Right hindlimb (tissue), 1 donor: ENCODE measurements at regions not wholly inside any gene's neighbourhood (a gene's known extent, or its start where the extent isn't known, plus 50 kb on each side); places are given as distances from the start of the nearest gene placed in this dataset.
A peak's percentile ranks its signal among the peaks of the same experiment; 100 is the strongest.
"Not testable (repeated sequence)": the region's sequence is repeated elsewhere in the genome, so short reads cannot be mapped to it uniquely, and the experiment has no call there.

Source experiments
- DNase-seq: peaks from one replicate; pipeline ENCODE4 v3.0.0-alpha.2; 2018

DNA sequence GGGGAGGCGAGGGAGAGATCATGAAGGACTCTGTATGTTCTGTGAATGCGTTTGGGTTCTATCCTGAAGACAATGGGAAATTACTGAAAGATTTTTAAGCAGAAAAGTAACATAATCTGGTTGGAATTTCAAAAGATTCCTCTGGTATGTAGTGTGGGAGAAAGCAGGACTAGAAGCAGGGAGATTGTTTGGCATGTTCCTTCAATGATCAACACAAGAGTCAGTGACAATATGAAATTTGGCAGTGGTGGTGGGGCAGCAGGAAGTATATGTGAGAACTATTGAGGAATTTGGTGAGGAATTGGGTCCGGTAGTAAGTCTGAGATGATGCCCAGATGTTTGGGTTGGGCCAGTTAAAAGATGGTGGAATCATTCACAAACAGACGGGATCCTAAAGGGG lies 348.7 kb downstream of the CD83 start:
- DNase-seq: no peak

DNA sequence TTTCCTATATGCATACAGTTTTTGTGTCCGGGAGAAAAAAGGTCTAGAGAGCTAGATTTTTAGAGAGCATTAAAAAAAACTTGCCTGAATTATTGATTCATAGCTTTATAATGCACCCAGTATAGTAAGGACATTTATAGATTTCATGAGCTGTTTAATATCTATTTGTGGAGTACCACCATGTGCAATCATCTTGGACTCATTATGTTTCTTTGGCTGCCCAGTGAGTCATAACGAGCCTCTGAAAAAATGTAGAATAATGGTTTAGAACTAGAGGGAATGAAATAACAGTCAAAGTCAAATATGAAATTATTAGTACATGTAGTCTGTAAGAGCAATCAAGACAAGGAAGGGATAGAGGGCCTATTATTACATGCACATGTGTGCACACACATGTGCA lies 350.0 kb downstream of the CD83 start:
- DNase-seq: no peak

DNA sequence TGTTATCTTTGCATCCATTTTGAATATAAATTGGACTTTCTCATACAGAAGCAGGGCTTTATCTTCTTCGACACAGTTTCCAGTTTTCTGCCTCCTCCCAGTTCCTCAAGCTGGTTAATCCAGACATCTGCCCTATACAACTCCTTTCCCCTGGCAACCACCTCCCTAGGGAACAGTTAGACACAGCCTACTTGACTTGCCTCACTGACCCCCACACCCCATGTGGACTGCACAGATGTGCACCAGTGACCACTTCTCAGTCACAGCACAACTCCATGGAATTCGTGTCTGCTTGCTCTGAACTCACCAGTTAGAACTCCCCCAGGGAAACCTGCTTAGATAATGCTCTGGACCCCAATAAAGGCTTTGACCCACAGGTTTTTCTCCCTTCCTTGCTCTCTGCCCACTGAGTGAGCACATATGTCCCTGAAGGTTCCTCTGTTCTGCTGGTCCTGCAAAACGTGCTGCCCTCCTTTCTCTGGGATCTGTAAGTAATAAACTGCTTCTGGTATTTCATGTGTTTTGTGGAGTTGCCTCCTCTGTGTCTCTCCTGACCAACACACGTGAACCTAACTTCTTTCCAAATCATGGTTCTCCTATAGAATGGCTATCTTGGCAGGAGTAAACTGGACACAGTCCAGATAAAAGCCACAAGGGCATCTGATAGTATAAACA lies 351.2 kb downstream of the CD83 start:
- DNase-seq: no peak

DNA sequence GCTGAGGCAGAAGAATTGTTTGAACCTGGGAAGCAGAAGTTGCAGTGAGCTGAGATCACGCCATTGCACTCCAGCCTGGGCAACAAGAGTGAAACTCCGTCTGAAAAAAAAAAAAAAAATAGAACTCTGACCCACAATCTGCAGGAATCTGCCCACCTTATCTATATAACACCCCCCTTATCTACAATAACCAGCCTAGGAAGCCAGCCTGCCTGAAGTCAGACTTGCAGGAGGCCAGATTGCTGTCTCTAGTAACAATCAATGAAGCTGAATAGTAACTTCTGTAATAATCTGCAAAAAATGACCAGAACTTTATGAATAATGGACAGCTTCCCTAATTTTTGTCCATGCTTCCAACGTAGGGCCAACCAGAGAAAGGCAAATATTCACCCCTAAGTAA lies 352.5 kb downstream of the CD83 start:
- DNase-seq: no peak

DNA sequence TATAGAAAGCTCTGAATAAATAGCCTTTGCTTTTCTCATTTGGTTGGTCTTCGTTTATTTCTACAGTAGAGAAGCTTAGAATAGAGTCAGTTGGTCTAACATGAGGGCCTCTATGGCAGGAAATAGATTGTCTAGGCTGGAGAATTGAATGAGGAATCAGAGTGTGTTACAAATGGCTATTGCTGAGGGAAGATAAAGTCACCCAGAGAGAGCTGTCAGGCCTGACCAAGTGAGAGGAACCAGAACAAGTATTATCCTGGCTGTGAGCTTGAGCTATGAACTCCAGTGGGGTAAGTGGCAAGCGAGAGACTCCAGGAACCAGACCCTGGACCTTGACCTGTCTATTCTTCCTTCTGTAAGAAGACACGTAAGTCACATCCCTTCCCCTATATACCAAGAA lies 353.1 kb downstream of the CD83 start:
- DNase-seq: no peak

DNA sequence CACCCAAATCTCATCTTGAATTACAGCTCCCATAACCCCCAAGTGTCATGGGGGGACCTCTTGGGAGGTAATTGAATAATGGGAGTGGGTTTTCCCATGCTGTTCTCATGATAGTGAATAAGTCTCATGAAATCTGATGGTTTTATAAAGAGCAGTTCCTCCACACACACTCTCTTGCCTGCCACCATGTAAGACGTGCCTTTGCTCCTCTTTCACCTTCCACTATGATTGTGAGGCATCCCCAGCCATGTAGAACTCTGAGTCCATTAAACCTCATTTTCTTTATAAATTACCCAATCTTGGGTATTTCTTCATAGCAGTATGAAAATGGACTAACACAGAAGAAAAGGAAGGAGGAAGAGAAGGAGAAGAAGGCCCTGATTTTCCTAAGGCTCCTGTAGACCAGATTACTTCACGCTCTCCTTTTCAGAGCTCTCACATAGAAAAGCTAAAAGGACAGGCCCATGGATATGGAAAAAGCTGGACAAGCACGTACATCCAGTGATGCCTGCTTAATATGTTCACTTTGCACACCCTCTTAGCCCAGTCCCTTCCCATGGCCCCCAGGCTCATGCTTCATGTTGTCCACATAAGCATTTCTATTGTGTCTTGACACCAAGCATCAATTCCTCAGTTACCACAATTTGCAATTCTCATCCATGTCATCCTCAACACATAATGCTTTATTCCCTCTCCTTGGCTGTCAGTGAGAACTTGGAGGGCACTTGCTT lies 354.8 kb downstream of the CD83 start:
- no peak for DNase-seq

DNA sequence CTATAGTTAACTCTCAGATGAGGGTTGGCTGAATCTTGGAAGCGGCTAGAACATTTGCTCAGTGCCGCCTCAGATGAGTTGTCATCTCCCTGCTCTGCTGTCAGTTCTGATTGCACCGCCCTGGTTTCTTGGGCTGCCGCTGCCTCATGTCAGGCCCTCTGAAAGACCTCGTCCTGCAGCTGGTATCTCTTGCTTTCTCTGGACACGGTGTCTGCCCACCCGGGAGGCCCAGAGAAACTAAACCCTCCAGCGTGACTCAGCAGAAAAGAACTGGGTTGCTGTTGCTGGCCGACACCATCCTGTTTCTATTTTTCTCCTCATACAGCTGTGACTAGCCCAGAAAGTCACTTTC lies 355.4 kb downstream of the CD83 start:
- DNase-seq: no peak

DNA sequence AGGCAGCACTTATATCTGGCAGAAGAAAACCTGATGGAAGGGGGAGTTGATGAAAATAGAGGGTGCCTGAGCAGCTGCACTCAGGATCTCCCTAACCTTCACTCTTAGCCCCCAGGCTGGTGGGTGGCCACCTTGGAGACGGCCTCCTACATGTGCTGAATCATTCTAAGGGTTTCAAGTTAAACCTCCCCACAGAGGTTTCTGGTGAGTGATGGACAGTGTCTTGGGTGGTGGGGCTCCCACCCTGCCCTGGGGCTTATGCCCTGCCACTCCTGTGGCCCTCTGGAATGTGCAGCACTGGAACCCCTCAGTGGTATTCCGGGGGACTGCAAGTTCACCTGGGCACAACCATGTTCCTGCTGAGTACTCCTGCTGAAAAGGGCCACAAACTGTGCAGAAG lies 357.2 kb downstream of the CD83 start:
- DNase-seq: no peak

DNA sequence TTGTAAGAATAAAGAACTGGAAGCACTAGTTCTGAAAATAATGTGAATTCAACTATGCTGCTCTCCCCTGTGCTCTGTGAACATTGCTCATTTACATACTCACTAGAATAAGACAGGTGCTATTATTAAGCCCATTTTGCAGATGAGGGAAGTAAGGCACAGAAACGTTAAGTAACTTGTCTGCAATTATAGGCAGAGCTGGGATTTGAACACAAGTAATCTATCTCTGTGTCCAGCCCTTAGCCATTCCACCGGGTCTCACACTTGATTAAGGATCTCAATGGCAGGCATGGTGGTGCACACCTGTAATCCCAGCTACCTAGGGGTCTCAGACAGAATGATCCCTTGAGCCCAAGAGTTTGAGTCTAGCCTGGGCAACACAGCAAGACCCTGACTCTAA lies 357.7 kb downstream of the CD83 start:
- no peak for DNase-seq

DNA sequence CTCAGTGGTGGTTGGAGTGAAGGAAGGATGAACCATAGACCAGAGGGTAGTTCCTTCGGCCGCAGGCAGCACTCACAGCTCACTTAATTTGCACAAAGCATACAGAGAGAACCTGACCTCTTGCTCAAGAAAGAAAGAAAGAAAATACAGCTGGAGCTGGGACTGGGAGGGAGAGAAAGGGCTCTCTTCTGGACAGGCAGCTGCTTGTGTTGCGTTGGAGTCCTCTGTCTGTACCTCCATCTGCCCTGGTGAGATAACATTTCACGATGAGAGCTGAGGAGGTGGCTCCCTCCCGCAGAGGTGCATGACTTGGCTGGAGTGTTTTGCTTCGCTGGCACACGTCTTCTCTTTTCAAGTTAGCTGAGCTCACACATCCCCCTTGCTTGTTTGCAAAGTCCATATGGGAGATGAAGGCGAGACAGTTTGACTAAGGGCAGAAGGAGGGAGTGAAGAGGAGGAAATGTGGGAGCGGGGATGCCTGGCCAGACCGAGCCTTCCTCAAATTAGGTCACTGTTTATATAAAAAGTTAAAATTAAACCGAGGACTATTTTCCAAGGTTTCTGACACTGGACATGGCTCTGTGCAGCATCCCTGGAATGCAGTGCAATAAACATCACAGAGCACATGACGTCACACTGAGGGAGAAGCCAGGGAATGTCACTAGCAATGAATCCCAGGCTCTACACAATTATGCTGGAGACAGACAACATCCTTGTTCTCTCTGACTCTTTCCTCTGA lies 359.4 kb downstream of the CD83 start:
- DNase-seq: peak; percentile 86

DNA sequence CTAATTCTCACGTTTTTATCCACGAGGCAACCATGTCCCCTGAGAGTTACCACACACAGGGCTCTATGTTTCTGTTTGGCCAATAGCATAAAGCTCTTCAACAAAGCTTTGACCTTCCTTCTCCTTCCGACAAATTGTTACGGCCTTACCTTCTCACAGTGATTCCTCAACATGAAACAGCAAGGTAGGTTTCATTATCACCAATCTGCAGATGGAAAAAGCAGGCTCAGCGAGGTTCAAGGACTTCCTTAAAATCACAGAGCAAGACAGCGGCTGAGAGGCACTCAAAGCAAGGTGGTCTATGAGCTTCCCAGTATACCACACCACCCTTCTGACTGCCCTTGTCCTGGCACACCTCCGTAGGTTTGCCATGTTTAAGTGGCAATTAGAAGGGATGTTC lies 360.0 kb downstream of the CD83 start:
- DNase-seq: no peak

DNA sequence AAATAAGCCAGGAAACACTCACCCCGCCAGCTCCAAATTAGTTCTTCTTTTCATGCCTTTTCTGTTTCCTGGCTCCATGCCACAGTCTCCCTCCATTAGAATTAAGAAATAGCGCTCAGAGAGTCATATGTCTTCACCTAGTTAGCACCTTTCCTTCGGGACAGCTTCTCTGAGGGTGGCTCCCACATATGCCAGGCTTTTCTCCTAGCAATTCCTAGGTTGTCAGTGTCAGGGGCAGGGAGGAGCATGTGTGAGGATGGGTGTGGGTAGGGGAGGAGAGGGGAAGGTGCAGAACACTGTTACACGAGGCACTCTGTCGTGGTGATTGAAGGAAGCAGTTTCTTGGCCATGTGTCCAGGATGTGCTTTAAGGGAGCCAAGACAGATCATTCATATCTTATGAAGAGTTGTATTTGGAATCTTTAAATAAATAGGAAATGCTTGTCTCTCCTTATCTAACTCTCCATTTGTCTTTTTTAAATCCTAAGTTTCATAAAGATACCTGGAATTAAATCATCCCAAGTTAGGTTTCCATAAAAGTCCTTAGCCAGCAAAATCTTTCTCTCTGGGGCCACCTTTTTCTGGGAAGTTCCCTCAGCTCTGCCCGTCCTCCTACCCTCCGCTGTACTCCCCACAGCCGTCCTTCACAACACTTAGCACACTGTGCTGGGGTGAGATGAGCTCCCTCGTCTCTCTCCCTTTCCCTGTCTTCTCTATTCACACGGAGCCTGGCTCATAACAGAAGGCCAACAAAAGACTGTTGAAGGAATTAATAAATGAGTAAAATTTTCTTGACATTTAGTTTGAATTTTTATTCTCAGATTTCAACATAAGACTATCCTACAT lies 361.0 kb downstream of the CD83 start:
- no peak for DNase-seq

DNA sequence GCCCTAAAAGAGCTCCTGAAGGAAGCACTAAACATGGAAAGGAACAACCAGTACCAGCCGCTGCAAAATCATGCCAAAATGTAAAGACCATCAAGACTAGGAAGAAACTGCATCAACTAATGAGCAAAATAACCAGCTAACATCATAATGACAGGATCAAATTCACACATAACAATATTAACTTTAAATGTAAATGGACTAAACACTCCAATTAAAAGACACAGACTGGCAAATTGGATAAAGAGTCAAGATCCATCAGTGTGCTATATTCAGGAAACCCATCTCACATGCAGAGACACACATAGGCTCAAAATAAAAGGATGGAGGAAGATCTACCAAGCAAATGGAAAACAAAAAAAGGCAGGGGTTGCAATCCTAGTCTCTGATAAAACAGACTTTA lies 364.4 kb downstream of the CD83 start:
- DNase-seq: not testable (repeated sequence)

DNA sequence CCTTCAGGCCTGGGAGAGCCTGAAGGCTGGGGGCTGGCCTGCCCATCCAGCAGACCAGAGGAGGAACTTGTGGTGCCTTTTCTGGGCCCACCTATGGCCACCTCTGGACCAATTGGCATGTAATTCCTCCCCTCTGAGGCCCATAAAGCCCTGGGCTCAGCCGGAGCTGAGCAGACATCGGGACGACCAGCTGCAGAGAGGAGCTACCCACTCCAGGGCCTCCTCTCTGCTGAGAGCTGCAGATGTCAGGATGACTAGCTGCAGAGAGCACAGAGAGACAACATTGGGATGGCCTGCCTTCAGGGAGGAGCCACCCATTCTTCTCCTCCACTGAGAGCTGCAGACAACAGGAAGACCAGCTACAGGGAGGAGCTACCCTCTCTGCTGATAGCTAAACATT lies 370.1 kb downstream of the CD83 start:
- DNase-seq: no peak

DNA sequence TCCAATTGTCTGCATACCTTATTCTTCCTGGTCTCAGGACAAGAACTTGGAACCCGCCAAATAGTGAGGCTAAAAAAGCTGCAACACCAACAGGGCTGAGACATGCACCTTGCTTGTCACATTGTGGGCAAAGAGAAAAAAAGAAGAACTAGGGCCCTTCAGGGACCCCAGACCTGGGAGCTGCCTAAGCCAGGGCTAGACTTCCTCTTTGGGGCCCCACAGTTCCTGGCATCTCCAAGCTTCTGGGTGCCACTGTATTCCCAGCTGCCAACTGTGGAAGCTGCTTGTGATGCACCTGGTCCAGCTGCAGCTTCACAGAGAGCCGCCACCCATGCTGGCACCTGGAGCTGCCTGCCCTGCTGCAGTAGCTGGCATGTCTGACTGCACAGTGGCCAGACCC lies 370.6 kb downstream of the CD83 start:
- no peak for DNase-seq

DNA sequence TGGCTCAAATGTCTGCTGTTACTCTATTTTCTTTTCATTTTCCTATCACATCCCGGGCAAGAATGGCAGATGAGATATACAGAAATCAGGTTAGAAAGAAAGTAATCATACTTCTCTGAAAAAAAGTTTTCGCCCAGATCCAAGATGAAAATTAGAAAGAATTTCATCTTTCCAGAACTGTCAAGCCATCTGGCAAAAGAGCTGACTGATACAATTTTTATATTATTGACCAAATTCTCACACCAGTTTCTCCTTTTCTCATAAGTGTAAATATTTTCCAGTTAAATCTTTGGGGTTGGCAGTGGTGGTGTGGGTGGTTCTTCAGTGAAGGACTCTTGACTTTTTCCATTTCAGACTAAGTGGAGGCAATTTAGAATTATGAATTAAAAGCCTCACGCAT lies 371.9 kb downstream of the CD83 start:
- DNase-seq: no peak

DNA sequence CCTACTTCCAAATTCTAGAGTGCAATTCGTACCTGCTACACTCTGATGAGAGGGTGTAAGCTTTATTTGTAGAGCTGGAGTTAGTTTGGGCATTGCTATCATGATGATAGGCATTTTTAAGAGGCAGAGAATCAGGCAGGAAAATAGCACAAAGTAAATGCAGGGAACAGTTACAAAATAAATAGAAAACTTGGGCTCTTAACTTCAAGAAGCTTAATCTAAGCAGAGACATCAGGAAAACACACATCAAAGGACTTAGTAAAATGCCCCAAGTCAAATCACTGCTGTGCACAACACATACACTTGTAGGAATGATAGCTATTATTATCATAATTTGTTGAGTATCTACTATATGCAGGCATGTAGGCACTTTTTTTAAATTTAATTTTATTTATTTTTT lies 381.2 kb downstream of the CD83 start:
- no peak for DNase-seq

DNA sequence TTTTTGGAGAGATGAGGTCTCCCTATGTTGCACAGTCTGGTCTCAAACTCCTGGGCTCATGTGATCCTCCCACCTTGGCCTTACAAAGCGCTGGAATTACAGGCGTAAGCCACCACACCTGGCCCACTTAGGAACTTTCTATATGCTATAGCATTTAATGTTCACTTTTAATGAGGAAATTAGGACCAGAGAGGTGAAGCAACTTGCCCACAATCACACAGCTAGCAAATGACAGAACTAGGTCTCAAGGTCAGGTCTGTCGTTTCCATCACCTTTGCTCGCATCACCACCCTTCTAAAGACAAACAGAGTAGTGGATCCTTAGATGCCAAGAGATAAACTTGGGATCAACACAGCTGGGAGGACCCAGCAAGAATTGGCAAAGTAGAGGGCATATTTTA lies 381.7 kb downstream of the CD83 start:
- no peak for DNase-seq

DNA sequence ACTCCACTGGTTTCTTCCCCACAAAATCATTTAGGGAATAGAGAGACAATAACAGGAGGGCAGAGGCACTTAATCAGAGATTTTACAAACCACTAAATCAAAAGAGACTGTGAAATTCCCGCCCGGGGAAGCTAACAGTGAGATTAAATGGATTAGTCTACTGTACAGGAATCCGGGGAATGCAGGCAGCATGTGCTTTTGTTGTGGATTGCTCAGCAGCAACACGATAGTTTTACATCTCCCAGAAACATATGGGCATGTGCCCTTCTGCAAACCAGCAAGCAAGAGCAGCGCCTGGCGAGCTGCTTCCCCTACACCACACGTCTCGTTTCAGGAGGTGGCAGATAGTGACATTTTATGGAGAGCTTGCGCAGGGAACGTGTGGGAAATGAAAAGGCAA lies 382.3 kb downstream of the CD83 start:
- DNase-seq: peak; percentile 54

DNA sequence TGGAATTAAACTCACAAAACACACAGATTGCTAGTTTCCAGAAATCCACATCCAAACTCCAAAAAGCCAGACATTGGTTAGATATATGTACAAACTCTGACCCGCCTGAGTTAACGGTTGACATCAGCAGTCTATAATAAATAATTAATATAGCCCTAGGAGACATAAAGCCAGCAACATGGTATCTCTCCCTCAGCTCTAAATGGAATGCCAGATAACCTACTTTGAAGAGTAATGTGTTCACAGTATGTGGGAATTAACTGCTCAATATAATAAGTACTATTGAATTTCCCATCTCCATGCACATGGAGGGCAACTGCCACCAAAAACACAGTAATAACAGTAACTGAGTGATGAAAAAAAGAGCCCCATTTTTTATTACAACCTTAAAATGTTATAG lies 383.2 kb downstream of the CD83 start:
- DNase-seq: no peak

DNA sequence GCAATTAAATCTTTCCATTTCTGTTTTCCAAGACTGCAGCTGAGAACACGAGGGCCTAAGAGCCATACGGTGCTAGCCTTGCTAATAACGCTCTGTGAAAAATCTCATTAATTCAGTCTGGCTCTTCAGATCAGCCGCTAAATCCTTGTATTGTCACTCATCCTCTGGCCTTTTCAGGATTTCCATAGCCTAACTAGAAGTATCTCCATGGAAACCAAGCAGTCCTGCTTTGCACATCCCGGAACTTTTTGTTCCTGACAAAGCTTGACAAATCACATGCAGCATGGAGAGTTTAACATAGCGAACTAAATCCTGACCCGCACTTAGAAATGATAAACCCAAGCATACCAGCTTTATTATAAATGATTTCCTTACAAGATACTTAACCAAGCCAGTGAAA lies 383.7 kb downstream of the CD83 start:
- DNase-seq: no peak

DNA sequence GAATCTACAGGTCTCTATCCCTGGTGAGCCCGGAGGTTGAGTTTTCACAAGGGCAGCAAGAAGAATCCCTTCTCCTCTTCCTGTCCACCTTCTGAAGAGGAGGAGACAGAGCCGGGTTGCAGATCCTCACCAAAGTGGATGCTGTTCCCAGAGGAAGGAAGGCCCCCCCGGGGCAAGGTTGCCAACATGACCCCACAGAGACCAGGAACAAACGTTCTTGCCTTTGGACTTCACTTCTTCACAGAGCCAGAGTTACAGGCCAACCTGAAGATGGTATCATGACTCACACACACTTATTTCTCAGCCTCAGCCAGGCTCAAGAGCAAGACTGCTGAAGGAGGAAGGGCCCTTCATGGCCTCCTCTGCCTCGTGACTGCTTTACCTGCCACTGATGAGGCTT lies 384.3 kb downstream of the CD83 start:
- no peak for DNase-seq

DNA sequence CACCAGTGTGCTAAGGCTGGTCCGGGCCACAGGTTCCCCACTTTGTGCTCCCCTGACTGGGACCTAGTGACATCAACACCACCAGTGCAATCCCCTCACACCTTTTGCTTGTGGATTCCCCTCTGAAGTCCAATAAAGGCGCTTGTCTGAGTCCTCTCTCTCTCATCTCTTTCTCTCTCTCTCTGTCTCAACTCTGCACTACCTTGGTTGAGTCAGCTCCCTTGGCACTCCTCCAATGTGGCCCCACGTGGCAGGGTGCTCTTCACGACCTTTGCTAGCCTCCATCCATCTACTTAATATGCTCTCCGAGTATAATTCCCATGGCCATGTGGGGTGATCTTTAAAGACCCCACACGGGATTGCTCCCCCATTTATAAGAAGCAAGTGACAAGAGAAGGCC lies 385.0 kb downstream of the CD83 start:
- DNase-seq: no peak
